ENCODE measurements at regions not wholly inside any gene's neighbourhood (a gene's known extent, or its start where the extent isn't known, plus 50 kb on each side); places are given as distances from the start of the nearest gene placed in this dataset.

GRCh38 chr5:158644301-158644700, 455.4 kb downstream of the EBF1 start:
- POLR2A ChIA-PET: no interaction called here
- CTCF ChIA-PET: interaction anchor here (0.7 kb wide), 1 partner anchor 52 kb away, joined by 3 read pairs; no protein-coding TSS in a partner anchor
- no peak for TF ChIP-seq CTCF (IDR thresholded peaks at IDR 0.05; ENCODE audit: insufficient read depth, low read depth, low read length)
- no peak for DNase-seq (ENCODE audit: low read depth)
- no peaks in the 10 kb centered on the region for H3K27me3 ChIP-seq (ENCODE audit: control insufficient read depth, insufficient read depth, low read length)
- no peaks in the 10 kb centered on the region for H3K36me3 ChIP-seq (ENCODE audit: control insufficient read depth, insufficient read depth, low read length)
- no peak overlapping the region for H3K4me3 ChIP-seq (ENCODE audit: low read depth, low read length)

DNA sequence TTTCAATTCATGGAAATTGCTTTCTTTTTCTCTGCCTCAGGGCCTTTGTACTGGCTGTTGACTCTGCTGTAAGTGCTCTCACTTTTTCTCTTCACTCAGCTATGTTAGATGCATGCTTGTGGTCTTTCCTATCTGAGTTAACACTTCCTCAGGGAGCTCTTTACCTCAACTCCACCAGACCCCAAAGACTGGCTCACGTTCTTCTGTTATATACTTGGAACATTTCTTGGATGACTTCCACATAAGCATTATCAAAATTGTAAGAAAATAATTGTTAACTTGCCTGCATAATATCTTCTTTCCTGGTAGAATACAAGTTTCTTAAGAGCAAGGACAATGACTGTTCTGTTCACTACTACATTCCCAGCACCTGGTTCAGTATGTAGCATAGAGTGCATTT, 455.9 kb downstream of the EBF1 start:
- POLR2A ChIA-PET: no interaction called here
- CTCF ChIA-PET: interaction anchor here (0.7 kb wide), 1 partner anchor 52 kb away, joined by 3 read pairs; no protein-coding TSS in a partner anchor
- Histone ChIP-seq H3K27me3 (ENCODE audit: control insufficient read depth, insufficient read depth, low read length) (no peaks in the 10 kb centered on the region), H3K4me3 (ENCODE audit: low read depth, low read length) (no peak overlapping the region), H3K36me3 (ENCODE audit: control insufficient read depth, insufficient read depth, low read length) (no peaks in the 10 kb centered on the region)
- no peak for TF ChIP-seq CTCF (IDR thresholded peaks at IDR 0.05; ENCODE audit: insufficient read depth, low read depth, low read length)
- no peak for DNase-seq (ENCODE audit: low read depth)

DNA sequence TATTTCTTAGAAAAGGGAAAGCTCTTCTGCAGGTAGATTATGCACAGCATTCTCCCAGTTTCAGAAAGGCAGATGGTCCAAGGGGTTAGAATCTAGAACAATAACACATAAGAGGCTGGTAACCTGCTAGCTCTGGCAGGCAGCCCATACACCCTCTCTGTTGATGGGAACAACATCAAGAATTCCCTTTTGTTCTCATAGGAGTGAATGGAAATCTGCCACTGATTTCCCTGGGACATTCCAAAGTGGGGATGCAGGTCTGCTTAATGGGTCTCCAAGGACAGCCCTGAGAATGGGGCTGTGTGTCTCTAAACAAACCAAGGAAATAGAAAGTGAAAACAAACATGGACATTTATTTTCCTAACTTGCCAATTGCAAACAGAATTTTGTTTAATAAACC, 456.8 kb downstream of the EBF1 start:
- CTCF ChIA-PET: no interaction called here
- H3K27me3 ChIP-seq (ENCODE audit: control insufficient read depth, insufficient read depth, low read length): no peaks in the 10 kb centered on the region
- DNase-seq (ENCODE audit: low read depth): no peak
- no peak overlapping the region for H3K4me3 ChIP-seq (ENCODE audit: low read depth, low read length)
- POLR2A ChIA-PET: no interaction called here
- no peak for TF ChIP-seq CTCF (IDR thresholded peaks at IDR 0.05; ENCODE audit: insufficient read depth, low read depth, low read length)
- H3K36me3 ChIP-seq (ENCODE audit: control insufficient read depth, insufficient read depth, low read length): no peaks in the 10 kb centered on the region

DNA sequence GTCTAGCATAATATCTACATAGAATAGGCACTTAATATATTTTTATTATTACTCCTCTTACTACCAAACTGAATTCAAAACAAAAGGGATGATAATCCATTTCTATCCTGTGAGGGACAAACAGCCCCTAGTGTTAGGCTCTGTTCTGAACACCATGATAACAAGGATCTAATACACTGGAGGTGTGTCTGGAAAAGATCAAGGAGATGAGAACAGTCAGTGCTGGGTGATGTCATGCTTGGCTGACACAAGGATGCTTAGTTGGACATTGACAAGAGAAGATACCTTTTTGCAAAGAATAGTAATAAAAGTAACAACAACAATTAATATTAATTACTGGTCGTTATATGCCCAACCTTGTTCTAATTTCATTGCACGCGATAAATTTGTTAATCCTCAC, 458.7 kb downstream of the EBF1 start:
- TF ChIP-seq CTCF (IDR thresholded peaks at IDR 0.05; ENCODE audit: insufficient read depth, low read depth, low read length): no peak
- DNase-seq (ENCODE audit: low read depth): no peak
- Histone ChIP-seq H3K27me3 (ENCODE audit: control insufficient read depth, insufficient read depth, low read length) (no peaks in the 10 kb centered on the region), H3K36me3 (ENCODE audit: control insufficient read depth, insufficient read depth, low read length) (no peaks in the 10 kb centered on the region), H3K4me3 (ENCODE audit: low read depth, low read length) (no peak overlapping the region)
- ChIA-PET POLR2A (no interaction called here), CTCF (no interaction called here)

DNA sequence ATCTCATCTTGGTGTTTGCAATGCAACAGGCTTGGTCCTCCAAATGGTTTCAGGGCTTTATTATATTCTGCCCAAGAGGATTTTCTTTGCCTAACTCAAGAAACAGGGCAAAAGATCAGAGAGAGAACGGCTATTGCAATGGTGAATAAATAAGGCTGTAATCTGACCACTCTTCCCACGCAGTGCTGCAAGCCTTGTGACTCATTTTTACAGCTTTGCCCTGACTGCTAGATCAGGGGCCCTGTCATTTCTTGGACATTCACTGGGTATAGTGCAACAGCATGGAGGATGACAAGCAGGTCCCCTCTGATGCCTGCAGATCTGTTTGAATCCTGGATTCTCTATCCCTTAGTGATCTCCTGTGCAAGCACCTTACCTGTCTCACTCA, 459.1 kb downstream of the EBF1 start:
- no peak for DNase-seq (ENCODE audit: low read depth)
- Histone ChIP-seq H3K36me3 (ENCODE audit: control insufficient read depth, insufficient read depth, low read length) (no peaks in the 10 kb centered on the region), H3K4me3 (ENCODE audit: low read depth, low read length) (no peak overlapping the region), H3K27me3 (ENCODE audit: control insufficient read depth, insufficient read depth, low read length) (no peaks in the 10 kb centered on the region)
- ChIA-PET CTCF (interaction anchor here (1.6 kb wide), 1 partner anchor 11 kb away, joined by 4 read pairs; no protein-coding TSS in a partner anchor), POLR2A (no interaction called here)
- no peak for TF ChIP-seq CTCF (IDR thresholded peaks at IDR 0.05; ENCODE audit: insufficient read depth, low read depth, low read length)
